ENCODE measurements at regions not wholly inside any gene's neighbourhood (a gene's known extent, or its start where the extent isn't known, plus 50 kb on each side); places are given as distances from the start of the nearest gene placed in this dataset.

DNA sequence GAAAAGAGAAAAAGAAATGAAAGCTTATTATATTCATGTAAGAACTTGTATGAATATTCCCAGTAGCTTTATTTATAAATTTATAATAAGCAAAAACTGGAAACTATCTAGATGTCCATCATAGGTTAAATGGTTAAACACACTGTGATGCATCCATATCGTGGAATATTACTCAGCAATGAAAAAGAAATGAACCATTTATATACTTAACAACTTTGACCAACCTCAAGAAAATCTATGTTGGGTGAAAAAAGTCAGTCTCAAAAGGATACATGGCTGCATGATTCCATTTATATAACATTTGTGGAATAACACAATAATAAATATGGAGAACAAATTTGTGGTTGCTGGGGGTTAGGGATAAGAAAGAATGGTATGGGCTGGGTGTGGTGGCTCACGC is 713.0 kb upstream of the SGO1 start:
- no peaks in the 10 kb centered on the region for H3K27me3 ChIP-seq (ENCODE audit: control insufficient read depth in 1 of 2, insufficient read depth in 2 of 2, low read length in 2 of 2)
- Mint-ChIP-seq H3K4me1 (ENCODE audit: low read depth) (no peaks in the 10 kb centered on the region), H3K4me3 (no peak overlapping the region), H3K9me3 (peaks cover 23% of the 10 kb centered on the region), H3K27ac (no peak overlapping the region), H3K27me3 (no peaks in the 10 kb centered on the region), H3K36me3 (ENCODE audit: low read depth) (no peaks in the 10 kb centered on the region)
- H3K9me3 ChIP-seq (ENCODE audit: control insufficient read depth in 1 of 2, insufficient read depth in 1 of 2, low read length in 2 of 2): peaks cover 7 to 23% of the 10 kb centered on the region in 2 experiments
- CTCF ChIA-PET: interaction anchor here (0.6 kb wide), 1 partner anchor 1777 kb away, joined by 3 read pairs; no protein-coding TSS in a partner anchor
- POLR2A ChIA-PET: no interaction called here
- no peaks in the 10 kb centered on the region for H3K36me3 ChIP-seq (ENCODE audit: insufficient read depth, low read length)
- no peak overlapping the region for H3K4me3 ChIP-seq (ENCODE audit: low read length)
- ATAC-seq (ENCODE audit: poor library complexity): no peak
- TF ChIP-seq, protein P1, sequence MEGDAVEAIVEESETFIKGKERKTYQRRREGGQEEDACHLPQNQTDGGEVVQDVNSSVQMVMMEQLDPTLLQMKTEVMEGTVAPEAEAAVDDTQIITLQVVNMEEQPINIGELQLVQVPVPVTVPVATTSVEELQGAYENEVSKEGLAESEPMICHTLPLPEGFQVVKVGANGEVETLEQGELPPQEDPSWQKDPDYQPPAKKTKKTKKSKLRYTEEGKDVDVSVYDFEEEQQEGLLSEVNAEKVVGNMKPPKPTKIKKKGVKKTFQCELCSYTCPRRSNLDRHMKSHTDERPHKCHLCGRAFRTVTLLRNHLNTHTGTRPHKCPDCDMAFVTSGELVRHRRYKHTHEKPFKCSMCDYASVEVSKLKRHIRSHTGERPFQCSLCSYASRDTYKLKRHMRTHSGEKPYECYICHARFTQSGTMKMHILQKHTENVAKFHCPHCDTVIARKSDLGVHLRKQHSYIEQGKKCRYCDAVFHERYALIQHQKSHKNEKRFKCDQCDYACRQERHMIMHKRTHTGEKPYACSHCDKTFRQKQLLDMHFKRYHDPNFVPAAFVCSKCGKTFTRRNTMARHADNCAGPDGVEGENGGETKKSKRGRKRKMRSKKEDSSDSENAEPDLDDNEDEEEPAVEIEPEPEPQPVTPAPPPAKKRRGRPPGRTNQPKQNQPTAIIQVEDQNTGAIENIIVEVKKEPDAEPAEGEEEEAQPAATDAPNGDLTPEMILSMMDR (IDR thresholded peaks at IDR 0.05): no peak
- intact Hi-C loops (cut with DNase I, micrococcal nuclease): no loop called here
- DNase-seq: no peak
- H3K4me1 ChIP-seq (ENCODE audit: insufficient read depth, low read length): no peaks in the 10 kb centered on the region
- H3K27ac ChIP-seq (ENCODE audit: low read depth in 1 of 2, low read length in 2 of 2): no peak overlapping the region

DNA sequence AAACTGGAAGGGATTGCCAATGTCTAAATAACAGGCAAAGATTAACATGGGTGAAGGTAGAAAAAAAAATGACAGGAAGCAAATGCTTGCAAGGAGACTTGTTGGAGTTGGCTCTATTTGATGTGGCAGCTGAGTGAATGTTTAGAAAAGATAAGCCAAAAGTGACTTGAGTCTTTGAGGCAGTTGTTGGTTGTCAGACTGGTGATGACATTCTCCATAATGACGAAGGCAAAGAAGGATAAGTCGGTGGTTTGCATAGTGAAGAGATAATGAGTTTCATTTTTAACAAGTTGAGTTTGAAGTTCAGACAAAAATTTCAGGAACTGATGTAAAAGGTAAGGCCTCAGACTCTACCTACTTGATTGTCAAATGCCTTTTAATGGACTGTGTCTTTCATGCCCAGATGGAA is 704.1 kb upstream of the SGO1 start:
- Histone ChIP-seq H3K27me3 (ENCODE audit: control insufficient read depth in 1 of 2, insufficient read depth in 2 of 2, low read length in 2 of 2) (no peaks in the 10 kb centered on the region), H3K4me1 (ENCODE audit: insufficient read depth, low read length) (no peaks in the 10 kb centered on the region), H3K4me3 (ENCODE audit: low read length) (no peak overlapping the region), H3K36me3 (ENCODE audit: insufficient read depth, low read length) (no peaks in the 10 kb centered on the region), H3K27ac (ENCODE audit: low read depth in 1 of 2, low read length in 2 of 2) (no peak overlapping the region), H3K9me3 (ENCODE audit: control insufficient read depth in 1 of 2, insufficient read depth in 1 of 2, low read length in 2 of 2) (peaks cover 3 to 5% of the 10 kb centered on the region in 2 experiments)
- Mint-ChIP-seq H3K27ac (no peak overlapping the region), H3K36me3 (ENCODE audit: low read depth) (no peaks in the 10 kb centered on the region), H3K4me3 (no peak overlapping the region), H3K4me1 (ENCODE audit: low read depth) (no peaks in the 10 kb centered on the region), H3K9me3 (peaks cover 13% of the 10 kb centered on the region), H3K27me3 (no peaks in the 10 kb centered on the region)
- TF ChIP-seq, protein P1 (IDR thresholded peaks at IDR 0.05): no peak
- intact Hi-C loops (cut with DNase I, micrococcal nuclease): no loop called here
- ATAC-seq (ENCODE audit: poor library complexity): no peak
- CTCF ChIA-PET: no interaction called here
- no peak for DNase-seq
- POLR2A ChIA-PET: no interaction called here

DNA sequence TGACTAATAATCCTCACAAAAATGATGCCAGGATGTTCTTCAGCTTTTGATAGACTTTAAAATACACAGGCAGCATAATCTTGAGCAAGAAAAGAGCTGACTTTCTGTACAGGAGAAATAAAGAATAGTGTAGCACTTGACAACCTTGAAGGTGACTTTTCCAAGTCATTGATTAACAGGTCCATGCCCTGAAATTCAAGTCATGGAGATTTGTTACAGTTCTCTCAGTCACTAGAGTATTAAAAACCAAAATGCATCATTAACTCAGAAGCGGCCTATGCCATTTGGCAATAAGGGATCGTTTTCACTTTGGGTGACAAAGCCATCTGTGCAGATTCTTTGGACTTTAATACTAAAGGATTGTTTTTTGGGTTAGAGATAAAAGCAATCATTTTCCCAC is 692.7 kb upstream of the SGO1 start:
- no peaks in the 10 kb centered on the region for H3K27me3 ChIP-seq (ENCODE audit: control insufficient read depth in 1 of 2, insufficient read depth in 2 of 2, low read length in 2 of 2)
- H3K27ac Mint-ChIP-seq: no peak overlapping the region
- peaks cover 13% of the 10 kb centered on the region for H3K9me3 Mint-ChIP-seq
- peaks cover 4 to 5% of the 10 kb centered on the region in 2 experiments for H3K9me3 ChIP-seq (ENCODE audit: control insufficient read depth in 1 of 2, insufficient read depth in 1 of 2, low read length in 2 of 2)
- DNase-seq: no peak
- ChIA-PET CTCF (interaction anchor here (1.0 kb wide), 1 partner anchor 27 kb away, joined by 3 read pairs; no protein-coding TSS in a partner anchor), POLR2A (no interaction called here)
- H3K36me3 Mint-ChIP-seq (ENCODE audit: low read depth): no peaks in the 10 kb centered on the region
- H3K4me1 Mint-ChIP-seq (ENCODE audit: low read depth): no peaks in the 10 kb centered on the region
- no peak overlapping the region for H3K4me3 Mint-ChIP-seq
- no peaks in the 10 kb centered on the region for H3K4me1 ChIP-seq (ENCODE audit: insufficient read depth, low read length)
- intact Hi-C loops (cut with DNase I, micrococcal nuclease): no loop called here
- no peaks in the 10 kb centered on the region for H3K36me3 ChIP-seq (ENCODE audit: insufficient read depth, low read length)
- no peak overlapping the region for H3K27ac ChIP-seq (ENCODE audit: low read depth in 1 of 2, low read length in 2 of 2)
- no peak for ATAC-seq (ENCODE audit: poor library complexity)
- H3K4me3 ChIP-seq (ENCODE audit: low read length): no peak overlapping the region
- TF ChIP-seq, protein P1 (IDR thresholded peaks at IDR 0.05): no peak
- no peaks in the 10 kb centered on the region for H3K27me3 Mint-ChIP-seq
